HCT116 (cell line): ENCODE measurements at regions not wholly inside any gene's neighbourhood (a gene's known extent, or its start where the extent isn't known, plus 50 kb on each side); places are given as distances from the start of the nearest gene placed in this dataset.

Source experiments
- CEBPB ChIP-seq: IDR thresholded peaks from 2 replicates; pipeline ENCODE4 v1.6.1; 2012; ENCODE audit warnings: low read depth
- EZH2 ChIP-seq: fragments of 200-600 bp; sonication (generic); IDR thresholded peaks from 2 replicates; pipeline ENCODE4 v1.6.1; 2017; ENCODE audit warnings: antibody characterized with exemption, mixed run types
- FOSL1 ChIP-seq: IDR thresholded peaks from 2 replicates; pipeline ENCODE4 v1.6.1; 2012; ENCODE audit warnings: low read depth
- JUND ChIP-seq: IDR thresholded peaks from 2 replicates; pipeline ENCODE4 v1.6.1; 2012
- POLR2A ChIP-seq: IDR thresholded peaks from 2 replicates; pipeline ENCODE4 v1.7.0; 2011; ENCODE audit warnings: borderline replicate concordance; ENCODE audit not compliant: insufficient read depth, insufficient read length; ENCODE audit errors: extremely low read depth
- POLR2AphosphoS5 ChIP-seq: IDR thresholded peaks from 2 replicates; pipeline ENCODE4 v1.6.1; 2011; ENCODE audit warnings: mild to moderate bottlenecking, low read depth, low read length, moderate library complexity
- RAD21 ChIP-seq: IDR thresholded peaks from 2 replicates; pipeline ENCODE4 v1.6.1; 2012; ENCODE audit warnings: low read depth, mild to moderate bottlenecking
- SIN3A ChIP-seq: IDR thresholded peaks from 2 replicates; pipeline ENCODE4 v1.6.1; 2012; ENCODE audit warnings: low read depth
- SP1 ChIP-seq: IDR thresholded peaks from 2 replicates; pipeline ENCODE4 v1.6.1; 2012; ENCODE audit warnings: low read depth
- TCF7L2 ChIP-seq: IDR thresholded peaks from 2 replicates; pipeline ENCODE4 v1.7.0; 2011; ENCODE audit warnings: borderline replicate concordance, inconsistent platforms; ENCODE audit not compliant: insufficient read depth, insufficient read length; ENCODE audit errors: extremely low read depth
- ZFX ChIP-seq: fragments of 450-650 bp; IDR thresholded peaks from 2 replicates; pipeline ENCODE4 v1.6.1; 2017
- ZNF274 ChIP-seq: fragments of 200-500 bp; sonication (Bioruptor generic); IDR thresholded peaks from 2 replicates; pipeline ENCODE4 v1.6.1; 2014; ENCODE audit warnings: mild to moderate bottlenecking, low read depth, low read length, inconsistent platforms
- TF ChIP-seq, protein P1 (sequence below), 3 experiments: fragments of 200-600 bp in 1 of 3; sonication (generic) in 1 of 3; IDR thresholded peaks in 2 of 3; conservative IDR thresholded peaks in 1 of 3; 2 replicates each; pipeline ENCODE4 v1.5.1; 2012 to 2017; ENCODE audit warnings: low read depth in 2 of 3, low read length in 2 of 3, antibody characterized with exemption in 1 of 3, borderline replicate concordance in 1 of 3, control low read depth in 1 of 3, mild to moderate bottlenecking in 1 of 3, mixed read lengths in 1 of 3, mixed run types in 1 of 3, moderate library complexity in 1 of 3; ENCODE audit not compliant: insufficient read depth in 1 of 3
- TF ChIP-seq, protein P2 (sequence below): IDR thresholded peaks from 2 replicates; pipeline ENCODE4 v1.6.1; 2012

DNA sequence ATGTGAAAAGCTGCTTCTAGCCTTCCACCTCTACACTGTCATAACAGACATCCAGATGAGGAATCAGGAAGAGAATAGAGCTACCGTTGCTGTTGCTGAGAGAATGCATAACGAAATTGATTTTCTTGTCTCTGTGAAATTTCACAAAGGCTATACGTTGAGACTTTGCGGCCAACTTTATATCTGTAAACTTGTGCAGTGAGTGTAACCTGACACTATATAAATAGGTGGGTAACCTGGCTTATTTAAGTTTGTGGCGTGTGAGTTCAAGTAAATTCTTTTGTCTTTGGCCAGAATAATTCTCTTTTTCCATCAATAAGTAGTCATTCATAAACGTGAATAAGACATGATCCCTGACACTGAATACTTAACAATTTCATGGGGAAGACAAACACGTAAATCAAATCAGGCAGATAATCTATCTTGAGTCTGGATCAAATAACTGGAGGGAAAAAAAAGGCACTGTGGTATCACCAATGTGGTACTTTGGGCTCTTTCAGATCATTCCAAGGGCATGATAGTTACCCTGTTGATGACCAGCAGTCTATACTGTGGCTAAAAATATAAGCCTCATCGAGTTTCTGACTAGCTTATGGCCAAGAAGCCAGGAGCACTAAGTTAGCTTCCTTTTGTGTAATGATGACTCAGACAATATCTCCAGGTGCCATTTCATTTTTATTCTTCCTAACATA lies 98.2 kb upstream of the RASA1 start:
- TF ChIP-seq EZH2 (no peak), ZFX (no peak), POLR2A (no peak), FOSL1 (no peak), CEBPB (no peak), RAD21 (no peak), JUND (no peak), POLR2AphosphoS5 (no peak), ZNF274 (no peak), TCF7L2 (no peak), SP1 (no peak), SIN3A (no peak)
- TF ChIP-seq, protein P1, sequence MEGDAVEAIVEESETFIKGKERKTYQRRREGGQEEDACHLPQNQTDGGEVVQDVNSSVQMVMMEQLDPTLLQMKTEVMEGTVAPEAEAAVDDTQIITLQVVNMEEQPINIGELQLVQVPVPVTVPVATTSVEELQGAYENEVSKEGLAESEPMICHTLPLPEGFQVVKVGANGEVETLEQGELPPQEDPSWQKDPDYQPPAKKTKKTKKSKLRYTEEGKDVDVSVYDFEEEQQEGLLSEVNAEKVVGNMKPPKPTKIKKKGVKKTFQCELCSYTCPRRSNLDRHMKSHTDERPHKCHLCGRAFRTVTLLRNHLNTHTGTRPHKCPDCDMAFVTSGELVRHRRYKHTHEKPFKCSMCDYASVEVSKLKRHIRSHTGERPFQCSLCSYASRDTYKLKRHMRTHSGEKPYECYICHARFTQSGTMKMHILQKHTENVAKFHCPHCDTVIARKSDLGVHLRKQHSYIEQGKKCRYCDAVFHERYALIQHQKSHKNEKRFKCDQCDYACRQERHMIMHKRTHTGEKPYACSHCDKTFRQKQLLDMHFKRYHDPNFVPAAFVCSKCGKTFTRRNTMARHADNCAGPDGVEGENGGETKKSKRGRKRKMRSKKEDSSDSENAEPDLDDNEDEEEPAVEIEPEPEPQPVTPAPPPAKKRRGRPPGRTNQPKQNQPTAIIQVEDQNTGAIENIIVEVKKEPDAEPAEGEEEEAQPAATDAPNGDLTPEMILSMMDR (IDR thresholded peaks at IDR 0.05 in 2 of 3, conservative IDR thresholded peaks at IDR 0.05 in 1 of 3; ENCODE audit: borderline replicate concordance in 1 of 3, insufficient read depth in 1 of 3, low read depth in 2 of 3, low read length in 2 of 3) = no peak
- TF ChIP-seq, protein P2, sequence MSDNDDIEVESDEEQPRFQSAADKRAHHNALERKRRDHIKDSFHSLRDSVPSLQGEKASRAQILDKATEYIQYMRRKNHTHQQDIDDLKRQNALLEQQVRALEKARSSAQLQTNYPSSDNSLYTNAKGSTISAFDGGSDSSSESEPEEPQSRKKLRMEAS = no peak
